HL-60 (cell line): ENCODE measurements at regions not wholly inside any gene's neighbourhood (a gene's known extent, or its start where the extent isn't known, plus 50 kb on each side); places are given as distances from the start of the nearest gene placed in this dataset.
"Not testable (repeated sequence)": the region's sequence is repeated elsewhere in the genome, so short reads cannot be mapped to it uniquely, and the experiment has no call there.

Source experiments
- DNase-seq, 2 experiments: peaks; one replicate each; pipeline ENCODE4 v3.0.0-alpha.2; 2010 to 2020; ENCODE audit warnings: low read depth in 1 of 2, low spot score in 1 of 2
- H3K27ac ChIP-seq: fragments of 250-450 bp; sonication (Bioruptor Pico); replicated peaks from 2 replicates; pipeline ENCODE4 v1.5.1; 2020; ENCODE audit warnings: mild to moderate bottlenecking, moderate library complexity
- H3K27me3 ChIP-seq: fragments of 250-450 bp; sonication (Bioruptor Pico); 2 replicates; pipeline ENCODE4 v1.5.1; 2021; ENCODE audit warnings: mild to moderate bottlenecking, moderate library complexity; ENCODE audit not compliant: insufficient read depth, poor library complexity, severe bottlenecking
- H3K4me3 ChIP-seq: replicated peaks from 2 replicates; pipeline ENCODE4 v1.5.1; 2011; ENCODE audit warnings: mild to moderate bottlenecking, control low read depth, low read length; ENCODE audit not compliant: insufficient read depth
- GABPA ChIP-seq: IDR thresholded peaks from 2 replicates; pipeline ENCODE4 v1.6.1; 2012; ENCODE audit warnings: low read depth
- POLR2AphosphoS5 ChIP-seq: IDR thresholded peaks from 2 replicates; pipeline ENCODE4 v1.6.1; 2012; ENCODE audit warnings: low read depth
- REST ChIP-seq: IDR thresholded peaks from 2 replicates; pipeline ENCODE4 v1.6.1; 2012; ENCODE audit warnings: low read depth; ENCODE audit not compliant: insufficient replicate concordance
- SPI1 ChIP-seq: IDR thresholded peaks from 2 replicates; pipeline ENCODE4 v1.6.1; 2012; ENCODE audit warnings: low read depth, mild to moderate bottlenecking, borderline replicate concordance
- TF ChIP-seq, protein P1 (sequence below): IDR thresholded peaks from one replicate; pipeline ENCODE4 v1.5.1; 2011; ENCODE audit warnings: low read length, control low read depth, inconsistent platforms; ENCODE audit not compliant: insufficient read depth

GRCh38 chr15:24857763-24858162 is 97.0 kb upstream of the SNRPN start:
- Histone ChIP-seq H3K27ac (no peak overlapping the region), H3K4me3 (no peak overlapping the region), H3K27me3 (no peaks in the 10 kb centered on the region)
- no peak for TF ChIP-seq REST
- no peak for TF ChIP-seq POLR2AphosphoS5
- DNase-seq, result no peak

DNA sequence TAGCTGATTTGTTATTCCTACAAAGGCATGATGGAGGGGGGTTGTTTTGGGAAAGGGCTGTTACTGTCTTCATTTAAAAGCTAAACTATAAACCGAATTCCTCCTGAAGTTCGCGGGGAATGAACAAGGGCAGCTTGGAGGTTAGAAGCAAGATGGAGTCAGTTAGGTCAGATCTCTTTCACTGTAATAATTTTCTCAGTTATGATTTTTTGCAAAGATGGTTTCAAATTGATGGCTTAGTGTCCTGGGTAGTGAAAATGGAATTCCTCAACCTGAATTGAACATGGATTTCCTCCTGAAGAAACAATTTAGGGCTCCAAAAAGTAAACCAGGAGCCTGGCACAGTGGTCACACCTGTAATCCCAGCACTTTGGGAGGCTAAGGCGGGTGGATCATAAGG is 96.6 kb upstream of the SNRPN start:
- DNase-seq, H3K27ac ChIP-seq, H3K27me3 ChIP-seq, H3K4me3 ChIP-seq: not testable (repeated sequence)

- H3K27me3 ChIP-seq, result no peaks in the 10 kb centered on the region
- TF ChIP-seq POLR2AphosphoS5, result no peak
- no peak for TF ChIP-seq SPI1
- no peak for TF ChIP-seq GABPA
- TF ChIP-seq REST, result no peak
- TF ChIP-seq, protein P1, sequence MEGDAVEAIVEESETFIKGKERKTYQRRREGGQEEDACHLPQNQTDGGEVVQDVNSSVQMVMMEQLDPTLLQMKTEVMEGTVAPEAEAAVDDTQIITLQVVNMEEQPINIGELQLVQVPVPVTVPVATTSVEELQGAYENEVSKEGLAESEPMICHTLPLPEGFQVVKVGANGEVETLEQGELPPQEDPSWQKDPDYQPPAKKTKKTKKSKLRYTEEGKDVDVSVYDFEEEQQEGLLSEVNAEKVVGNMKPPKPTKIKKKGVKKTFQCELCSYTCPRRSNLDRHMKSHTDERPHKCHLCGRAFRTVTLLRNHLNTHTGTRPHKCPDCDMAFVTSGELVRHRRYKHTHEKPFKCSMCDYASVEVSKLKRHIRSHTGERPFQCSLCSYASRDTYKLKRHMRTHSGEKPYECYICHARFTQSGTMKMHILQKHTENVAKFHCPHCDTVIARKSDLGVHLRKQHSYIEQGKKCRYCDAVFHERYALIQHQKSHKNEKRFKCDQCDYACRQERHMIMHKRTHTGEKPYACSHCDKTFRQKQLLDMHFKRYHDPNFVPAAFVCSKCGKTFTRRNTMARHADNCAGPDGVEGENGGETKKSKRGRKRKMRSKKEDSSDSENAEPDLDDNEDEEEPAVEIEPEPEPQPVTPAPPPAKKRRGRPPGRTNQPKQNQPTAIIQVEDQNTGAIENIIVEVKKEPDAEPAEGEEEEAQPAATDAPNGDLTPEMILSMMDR, result no peak
- no peak overlapping the region for H3K4me3 ChIP-seq
- DNase-seq, result no peak
- H3K27ac ChIP-seq, result no peak overlapping the region
These were observed 95.8 kb upstream of the SNRPN start for GRCh38 chr15:24858737-24859601.

DNA sequence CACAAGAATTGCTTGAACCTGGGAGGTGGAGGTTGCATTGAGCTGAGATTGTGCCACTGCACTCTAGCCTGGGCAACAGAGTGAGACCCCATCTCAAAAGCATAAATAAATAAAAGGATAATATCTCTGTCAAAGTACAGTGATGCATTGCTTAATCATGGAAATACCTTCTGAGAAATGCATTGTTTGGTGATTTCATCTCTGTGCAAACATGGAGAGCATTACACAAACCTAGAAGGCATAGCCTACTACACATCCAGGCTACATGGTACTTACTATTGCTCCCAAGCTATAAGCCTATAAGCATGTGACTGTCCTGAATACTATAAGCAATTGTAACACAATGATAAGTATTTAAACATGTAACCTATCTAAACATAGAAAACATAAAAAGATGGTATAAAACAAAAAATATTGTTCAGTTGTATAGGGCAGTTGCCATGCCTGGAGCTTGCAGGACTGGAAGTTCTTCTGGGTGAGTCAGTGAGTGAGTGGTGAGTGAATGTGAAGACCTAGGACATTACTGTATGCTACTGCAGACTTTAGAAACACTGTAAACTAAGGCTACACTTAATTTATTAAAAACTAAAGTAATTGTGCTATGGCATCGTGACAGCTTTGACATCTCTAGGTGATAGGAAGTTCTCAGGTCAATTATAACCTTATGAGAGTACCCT is 93.6 kb upstream of the SNRPN start:
- no peak for TF ChIP-seq POLR2AphosphoS5
- Histone ChIP-seq H3K27me3 (no peaks in the 10 kb centered on the region), H3K27ac (no peak overlapping the region), H3K4me3 (no peak overlapping the region)
- DNase-seq, result no peak

DNA sequence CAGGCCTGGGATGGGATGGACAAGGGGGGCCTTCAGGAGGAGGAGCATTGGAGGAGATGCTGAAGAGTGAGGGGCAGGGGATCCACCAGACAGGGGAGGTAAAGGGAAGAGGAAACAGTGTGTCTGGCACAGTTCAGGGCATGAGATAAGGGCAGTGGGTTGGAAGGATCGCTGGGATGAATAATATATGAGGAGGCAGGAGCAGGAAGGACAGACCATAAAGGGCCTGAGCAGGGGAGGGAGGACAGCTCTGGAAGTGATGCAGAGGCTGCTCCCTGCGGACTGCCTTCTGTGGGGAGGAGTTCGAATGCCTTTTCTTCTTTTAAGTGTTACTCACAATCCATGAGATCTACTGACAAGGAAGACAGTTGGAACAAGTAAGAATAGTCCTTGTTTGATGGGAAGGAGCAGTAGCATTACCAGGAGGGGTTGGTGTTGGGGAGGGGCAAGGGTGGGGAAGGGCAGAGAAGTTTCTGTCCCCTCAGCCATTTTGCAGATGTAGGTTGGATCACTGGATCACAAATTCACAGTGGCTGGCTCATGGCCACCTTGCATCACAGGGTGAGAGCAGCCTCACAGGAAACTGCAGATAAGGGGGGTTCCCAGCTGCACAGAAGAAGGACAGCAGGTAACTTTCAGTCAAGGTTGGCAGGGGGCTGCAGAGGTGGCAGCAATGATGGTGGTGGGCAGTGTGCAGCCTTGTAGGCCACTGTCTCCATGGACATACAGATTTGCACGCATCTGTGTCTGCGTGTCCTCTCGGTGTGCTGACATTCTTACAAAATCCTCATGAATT is 91.9 kb upstream of the SNRPN start:
- TF ChIP-seq POLR2AphosphoS5, result no peak
- TF ChIP-seq SPI1, result no peak
- TF ChIP-seq, protein P1, result no peak
- no peak for TF ChIP-seq GABPA
- no peak for TF ChIP-seq REST
- Histone ChIP-seq H3K4me3 (no peak overlapping the region), H3K27ac (no peak overlapping the region), H3K27me3 (no peaks in the 10 kb centered on the region)
- no peak for DNase-seq
